ENCODE measurements at regions not wholly inside any gene's neighbourhood (a gene's known extent, or its start where the extent isn't known, plus 50 kb on each side); places are given as distances from the start of the nearest gene placed in this dataset.
A peak's percentile ranks its signal among the peaks of the same experiment; 100 is the strongest.

GRCh38 chr12:66836623-66837310 lies 157.9 kb upstream of the GRIP1 start:
- no peak for DNase-seq
- in situ Hi-C loops (cut with MboI; ENCODE audit: low pct_unique_long_range_greater_than_20kb, low sequenced_read_pairs), result no loop called here

- in situ Hi-C loops (cut with MboI; ENCODE audit: low pct_unique_long_range_greater_than_20kb, low sequenced_read_pairs), result no loop called here
- no peak for DNase-seq
Observed at GRCh38 chr12:66837311-66837627, 158.4 kb upstream of the GRIP1 start.

GRCh38 chr12:66838366-66838765 lies 159.5 kb upstream of the GRIP1 start:
- no peak for DNase-seq
- in situ Hi-C loops (cut with MboI; ENCODE audit: low pct_unique_long_range_greater_than_20kb, low sequenced_read_pairs), result no loop called here

- in situ Hi-C loops (cut with MboI; ENCODE audit: low pct_unique_long_range_greater_than_20kb, low sequenced_read_pairs), result no loop called here
- DNase-seq, result no peak
Observed at GRCh38 chr12:66848967-66849366, 170.1 kb upstream of the GRIP1 start.

GRCh38 chr12:66851134-66851533 lies 172.3 kb upstream of the GRIP1 start:
- peak; percentile 60 for DNase-seq
- in situ Hi-C loops (cut with MboI; ENCODE audit: low pct_unique_long_range_greater_than_20kb, low sequenced_read_pairs), result no loop called here

GRCh38 chr12:66852091-66852490 lies 173.2 kb upstream of the GRIP1 start:
- in situ Hi-C loops (cut with MboI; ENCODE audit: low pct_unique_long_range_greater_than_20kb, low sequenced_read_pairs), result no loop called here

GRCh38 chr12:66852765-66853164 lies 173.9 kb upstream of the GRIP1 start:
- no peak for DNase-seq
- in situ Hi-C loops (cut with MboI; ENCODE audit: low pct_unique_long_range_greater_than_20kb, low sequenced_read_pairs), result no loop called here

More at GRCh38 chr12:66852091-66852490, 173.2 kb upstream of the GRIP1 start:
- DNase-seq, result no peak

- DNase-seq, result no peak
- in situ Hi-C loops (cut with MboI; ENCODE audit: low pct_unique_long_range_greater_than_20kb, low sequenced_read_pairs), result no loop called here
Observed at GRCh38 chr12:66859751-66860440, 181.0 kb upstream of the GRIP1 start.

GRCh38 chr12:66860752-66861750 lies 182.2 kb upstream of the GRIP1 start:
- peak; percentile 57 for DNase-seq
- in situ Hi-C loops (cut with MboI; ENCODE audit: low pct_unique_long_range_greater_than_20kb, low sequenced_read_pairs), result no loop called here

- in situ Hi-C loops (cut with MboI; ENCODE audit: low pct_unique_long_range_greater_than_20kb, low sequenced_read_pairs), result no loop called here
- no peak for DNase-seq
Observed at GRCh38 chr12:66862356-66862985, 183.6 kb upstream of the GRIP1 start.

GRCh38 chr12:66863276-66863675 lies 184.4 kb upstream of the GRIP1 start:
- no peak for DNase-seq
- in situ Hi-C loops (cut with MboI; ENCODE audit: low pct_unique_long_range_greater_than_20kb, low sequenced_read_pairs), result no loop called here

GRCh38 chr12:66877925-66878324 lies 199.0 kb upstream of the GRIP1 start:
- in situ Hi-C loops (cut with MboI; ENCODE audit: low pct_unique_long_range_greater_than_20kb, low sequenced_read_pairs), result no loop called here
- no peak for DNase-seq

- in situ Hi-C loops (cut with MboI; ENCODE audit: low pct_unique_long_range_greater_than_20kb, low sequenced_read_pairs), result no loop called here
- DNase-seq, result no peak
Observed at GRCh38 chr12:66879409-66879808, 200.5 kb upstream of the GRIP1 start.

GRCh38 chr12:66881386-66881785 lies 202.5 kb upstream of the GRIP1 start:
- no peak for DNase-seq
- in situ Hi-C loops (cut with MboI; ENCODE audit: low pct_unique_long_range_greater_than_20kb, low sequenced_read_pairs), result no loop called here

- in situ Hi-C loops (cut with MboI; ENCODE audit: low pct_unique_long_range_greater_than_20kb, low sequenced_read_pairs), result no loop called here
- no peak for DNase-seq
Observed at GRCh38 chr12:66884091-66884490, 205.2 kb upstream of the GRIP1 start.

GRCh38 chr12:66885115-66885875 lies 206.4 kb upstream of the GRIP1 start:
- in situ Hi-C loops (cut with MboI; ENCODE audit: low pct_unique_long_range_greater_than_20kb, low sequenced_read_pairs), result no loop called here

GRCh38 chr12:66896797-66897196 lies 217.9 kb upstream of the GRIP1 start:
- in situ Hi-C loops (cut with MboI; ENCODE audit: low pct_unique_long_range_greater_than_20kb, low sequenced_read_pairs), result no loop called here

More at GRCh38 chr12:66885115-66885875, 206.4 kb upstream of the GRIP1 start:
- no peak for DNase-seq

GRCh38 chr12:66898700-66899469 lies 220.0 kb upstream of the GRIP1 start:
- DNase-seq, result no peak
- in situ Hi-C loops (cut with MboI; ENCODE audit: low pct_unique_long_range_greater_than_20kb, low sequenced_read_pairs), result no loop called here

More at GRCh38 chr12:66896797-66897196, 217.9 kb upstream of the GRIP1 start:
- no peak for DNase-seq
